HG03378 (cell line): ENCODE measurements at regions not wholly inside any gene's neighbourhood (a gene's known extent, or its start where the extent isn't known, plus 50 kb on each side); places are given as distances from the start of the nearest gene placed in this dataset.

Source experiments
- ATAC-seq: cut with Tn5 transposase; IDR thresholded peaks from one replicate; pipeline ENCODE4 v1.9.1; 2021; ENCODE audit warnings: mild to moderate bottlenecking, moderate library complexity; ENCODE audit not compliant: unreplicated experiment

GRCh38 chr1:239817276-239817675 lies 274.4 kb upstream of the FMN2 start:
- ATAC-seq, result no peak

GRCh38 chr1:239817801-239818200 lies 273.9 kb upstream of the FMN2 start:
- ATAC-seq, result no peak

GRCh38 chr1:239819096-239819495 lies 272.6 kb upstream of the FMN2 start:
- no peak for ATAC-seq

GRCh38 chr1:239819756-239820250 lies 271.9 kb upstream of the FMN2 start:
- ATAC-seq, result no peak

GRCh38 chr1:239823852-239824251 lies 267.8 kb upstream of the FMN2 start:
- ATAC-seq, result no peak

GRCh38 chr1:239826211-239826610 lies 265.5 kb upstream of the FMN2 start:
- ATAC-seq, result no peak

GRCh38 chr1:239826736-239827135 lies 264.9 kb upstream of the FMN2 start:
- no peak for ATAC-seq

- ATAC-seq, result no peak
Observed at GRCh38 chr1:239829535-239829934, 262.1 kb upstream of the FMN2 start.

- ATAC-seq, result no peak
Observed at GRCh38 chr1:239831577-239832355, 259.9 kb upstream of the FMN2 start.

GRCh38 chr1:239833723-239834122 lies 258.0 kb upstream of the FMN2 start:
- ATAC-seq, result no peak

- ATAC-seq, result no peak
Observed at GRCh38 chr1:239835946-239836440, 255.7 kb upstream of the FMN2 start.

GRCh38 chr1:239840336-239840735 lies 251.3 kb upstream of the FMN2 start:
- ATAC-seq, result no peak

- ATAC-seq, result no peak
Observed at GRCh38 chr1:239840790-239841189, 250.9 kb upstream of the FMN2 start.

- no peak for ATAC-seq
Observed at GRCh38 chr1:239841631-239842030, 250.1 kb upstream of the FMN2 start.

GRCh38 chr1:239843541-239843940 lies 248.1 kb upstream of the FMN2 start:
- ATAC-seq, result no peak

GRCh38 chr1:239844833-239845232 lies 246.8 kb upstream of the FMN2 start:
- ATAC-seq, result no peak

GRCh38 chr1:239854922-239855321 lies 236.8 kb upstream of the FMN2 start:
- no peak for ATAC-seq

GRCh38 chr1:239856067-239856466 lies 235.6 kb upstream of the FMN2 start:
- no peak for ATAC-seq

GRCh38 chr1:239856924-239857323 lies 234.8 kb upstream of the FMN2 start:
- ATAC-seq, result no peak

- ATAC-seq, result no peak
Observed at GRCh38 chr1:239858057-239858456, 233.6 kb upstream of the FMN2 start.

GRCh38 chr1:239858529-239858928 lies 233.2 kb upstream of the FMN2 start:
- no peak for ATAC-seq

GRCh38 chr1:239861985-239862384 lies 229.7 kb upstream of the FMN2 start:
- ATAC-seq, result no peak
